Natural killer cell (primary cell): ENCODE measurements at regions not wholly inside any gene's neighbourhood (a gene's known extent, or its start where the extent isn't known, plus 50 kb on each side); places are given as distances from the start of the nearest gene placed in this dataset.

Source experiments
- ATAC-seq, 3 donors: fragments of 150-1000 bp in 2 of 3; fragments of 200-7000 bp in 1 of 3; cut with Tn5 transposase; 1 replicate in 1 of 3; 2 replicates in 2 of 3; pipeline ENCODE4 v1.10.0; 2021; ENCODE audit warnings: mild to moderate bottlenecking in 2 of 3, moderate library complexity in 2 of 3
- DNase-seq, 2 donors: peaks; one replicate each; pipeline versions ENCODE4 v3.0.0 to v3.0.0-alpha.2; 2013 to 2021; ENCODE audit warnings: mixed read lengths in 1 of 2
- H3K27ac ChIP-seq: one replicate; pipeline ENCODE4 v1.5.1; 2013; ENCODE audit warnings: mild to moderate bottlenecking, low read length
- H3K27me3 ChIP-seq: one replicate; pipeline ENCODE4 v1.6.1; 2013; ENCODE audit warnings: low read length; ENCODE audit not compliant: control insufficient read depth, insufficient read depth
- H3K36me3 ChIP-seq: one replicate; pipeline ENCODE4 v1.6.1; 2013; ENCODE audit warnings: low read length; ENCODE audit not compliant: control insufficient read depth, insufficient read depth
- H3K4me1 ChIP-seq: one replicate; pipeline ENCODE4 v1.6.1; 2013; ENCODE audit warnings: low read length; ENCODE audit not compliant: control insufficient read depth, insufficient read depth
- H3K4me3 ChIP-seq: one replicate; pipeline ENCODE4 v1.5.1; 2013; ENCODE audit warnings: low read length
- H3K9me3 ChIP-seq: one replicate; pipeline ENCODE4 v1.6.1; 2013; ENCODE audit warnings: low read length; ENCODE audit not compliant: control insufficient read depth, insufficient read depth
- H3K27ac Mint-ChIP-seq, 2 donors: one replicate each; pipeline ENCODE4 v1.8.0; 2022; ENCODE audit warnings: mild to moderate bottlenecking in 2 of 2, mixed read lengths in 2 of 2, moderate library complexity in 1 of 2
- H3K27me3 Mint-ChIP-seq, 2 donors: one replicate each; pipeline ENCODE4 v1.8.0; 2022; ENCODE audit warnings: low read depth in 2 of 2, mixed read lengths in 2 of 2
- H3K36me3 Mint-ChIP-seq: one replicate; pipeline ENCODE4 v1.8.0; 2022; ENCODE audit warnings: mixed read lengths
- H3K4me1 Mint-ChIP-seq, 2 donors: one replicate each; pipeline ENCODE4 v1.8.0; 2022; ENCODE audit warnings: mixed read lengths in 2 of 2
- H3K4me3 Mint-ChIP-seq: one replicate; pipeline ENCODE4 v1.8.0; 2022; ENCODE audit warnings: mild to moderate bottlenecking, moderate library complexity, mixed read lengths
- H3K9me3 Mint-ChIP-seq, 2 donors: one replicate each; pipeline ENCODE4 v1.8.0; 2022; ENCODE audit warnings: mixed read lengths in 2 of 2
- CTCF ChIP-seq: fragments of 200-600 bp; IDR thresholded peaks from one replicate; pipeline ENCODE4 v1.8.0; 2022; ENCODE audit warnings: antibody characterized with exemption
- WGBS: methylation state at CpG from one replicate; pipeline ENCODE4 v1.1.7; 2013; ENCODE audit warnings: missing lambda C conversion rate; ENCODE audit not compliant: insufficient coverage; 5-methylcytosine and 5-hydroxymethylcytosine counted together
- intact Hi-C: fragments of 100-400 bp; cut with micrococcal nuclease; formaldehyde crosslinking; loops from one replicate; pipeline ENCODE4 v1.14.2; 2022

DNA sequence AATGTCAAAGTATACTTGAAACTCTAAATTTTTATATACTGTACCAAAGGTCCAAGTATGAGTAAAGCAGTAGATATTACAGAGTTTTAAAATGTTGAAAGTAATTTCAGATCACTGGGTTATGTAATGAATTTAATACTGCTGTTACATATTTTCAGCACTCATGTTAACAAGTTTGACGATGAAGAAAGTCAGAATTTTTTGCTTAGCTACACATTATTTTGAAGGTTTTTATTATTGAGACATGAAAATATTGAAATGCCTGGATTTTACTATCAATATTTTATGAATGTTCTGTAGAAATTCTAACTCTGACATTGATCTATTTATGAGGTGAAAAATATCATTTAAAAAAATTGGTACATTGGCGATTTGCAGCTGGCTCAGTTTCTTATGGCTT lies 1030.3 kb downstream of the FSCB start:
- WGBS: 100% methylated on average over 1 of the region's 2 CpGs
- Histone ChIP-seq H3K9me3 (no peaks in the 10 kb centered on the region), H3K27ac (no peak overlapping the region), H3K4me3 (no peak overlapping the region), H3K4me1 (no peaks in the 10 kb centered on the region), H3K36me3 (no peaks in the 10 kb centered on the region), H3K27me3 (no peaks in the 10 kb centered on the region)
- Mint-ChIP-seq H3K4me3 (no peak overlapping the region), H3K27ac (no peak overlapping the region), H3K27me3 (no peaks in the 10 kb centered on the region), H3K4me1 (no peaks in the 10 kb centered on the region), H3K36me3 (no peaks in the 10 kb centered on the region), H3K9me3 (peaks cover 9 to 14% of the 10 kb centered on the region in 2 donors)
- TF ChIP-seq CTCF: no peak
- no peak for DNase-seq
- ATAC-seq: no peak
- intact Hi-C loops: no loop called here

GRCh38 chr14:43475757-43476156 lies 1031.3 kb downstream of the FSCB start:
- no peak overlapping the region for H3K27ac Mint-ChIP-seq
- ATAC-seq (no peak), DNase-seq (no peak)
- no peaks in the 10 kb centered on the region for H3K27me3 ChIP-seq
- intact Hi-C loops: no loop called here
- TF ChIP-seq CTCF: no peak
- no peak overlapping the region for H3K4me3 ChIP-seq
- no peak overlapping the region for H3K4me3 Mint-ChIP-seq
- H3K4me1 ChIP-seq: no peaks in the 10 kb centered on the region
- H3K27ac ChIP-seq: no peak overlapping the region
- H3K4me1 Mint-ChIP-seq: no peaks in the 10 kb centered on the region
- no peaks in the 10 kb centered on the region for H3K36me3 Mint-ChIP-seq
- H3K27me3 Mint-ChIP-seq: no peaks in the 10 kb centered on the region
- no peaks in the 10 kb centered on the region for H3K36me3 ChIP-seq
- H3K9me3 Mint-ChIP-seq: peaks cover 12 to 17% of the 10 kb centered on the region in 2 donors
- H3K9me3 ChIP-seq: no peaks in the 10 kb centered on the region

DNA sequence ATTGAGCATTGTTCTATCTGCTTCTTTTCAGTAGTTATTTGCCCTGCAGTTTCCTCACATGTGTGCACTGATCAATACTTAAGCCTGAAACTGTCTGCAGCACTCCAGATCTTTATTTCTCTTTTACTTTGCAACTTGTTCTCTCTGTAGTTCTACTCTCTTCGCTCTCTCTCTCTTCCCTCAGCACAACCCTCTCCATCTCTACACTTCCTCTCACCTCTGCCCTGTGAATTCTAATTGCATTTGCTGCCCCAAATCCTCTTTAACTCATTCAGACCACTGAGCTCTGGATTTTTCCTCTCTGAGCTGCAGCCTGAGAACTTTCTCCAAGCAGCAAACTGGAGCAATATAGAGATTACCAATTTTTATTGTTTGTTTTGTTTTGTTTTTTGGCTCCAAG lies 1035.5 kb downstream of the FSCB start:
- no peak for TF ChIP-seq CTCF
- no peaks in the 10 kb centered on the region for H3K4me1 Mint-ChIP-seq
- no peaks in the 10 kb centered on the region for H3K27me3 ChIP-seq
- no peaks in the 10 kb centered on the region for H3K36me3 ChIP-seq
- no peaks in the 10 kb centered on the region for H3K27me3 Mint-ChIP-seq
- H3K4me3 ChIP-seq: no peak overlapping the region
- no peak overlapping the region for H3K4me3 Mint-ChIP-seq
- no peak overlapping the region for H3K27ac Mint-ChIP-seq
- no peaks in the 10 kb centered on the region for H3K4me1 ChIP-seq
- DNase-seq: no peak
- intact Hi-C loops: no loop called here
- no peak overlapping the region for H3K27ac ChIP-seq
- H3K36me3 Mint-ChIP-seq: peaks cover 5% of the 10 kb centered on the region
- WGBS: 89% methylated on average over 1 of the region's 1 CpG
- peaks cover 11 to 21% of the 10 kb centered on the region in 2 donors for H3K9me3 Mint-ChIP-seq
- ATAC-seq: no peak
- no peaks in the 10 kb centered on the region for H3K9me3 ChIP-seq

DNA sequence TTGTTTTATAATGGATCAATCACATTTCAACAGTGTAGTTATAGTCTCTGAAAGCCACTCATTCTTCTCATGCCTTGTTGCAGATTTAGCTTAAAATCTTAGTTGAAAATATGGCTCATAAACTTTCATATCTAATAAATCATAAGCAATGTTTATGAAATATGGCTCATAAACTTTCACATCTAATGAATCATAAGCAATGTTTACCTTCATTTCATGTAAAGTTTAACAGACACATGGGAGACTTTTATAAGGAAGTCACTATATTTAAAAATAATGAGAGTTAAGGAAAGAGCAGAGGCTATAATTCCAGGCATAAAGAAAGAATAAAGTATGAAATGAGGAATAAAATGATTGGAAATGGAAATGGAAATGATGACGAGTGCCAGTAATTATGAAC lies 1042.1 kb downstream of the FSCB start:
- Histone ChIP-seq H3K4me1 (no peaks in the 10 kb centered on the region), H3K27me3 (no peaks in the 10 kb centered on the region), H3K9me3 (no peaks in the 10 kb centered on the region), H3K27ac (no peak overlapping the region), H3K36me3 (no peaks in the 10 kb centered on the region), H3K4me3 (no peak overlapping the region)
- no peak overlapping the region for H3K4me3 Mint-ChIP-seq
- H3K27ac Mint-ChIP-seq: no peak overlapping the region
- WGBS: no CpG with 5 or more reads among the region's 1 CpG
- ATAC-seq (no peak), DNase-seq (no peak)
- TF ChIP-seq CTCF: no peak
- no peaks in the 10 kb centered on the region for H3K27me3 Mint-ChIP-seq
- H3K4me1 Mint-ChIP-seq: no peaks in the 10 kb centered on the region
- intact Hi-C loops: no loop called here
- peaks cover 7% of the 10 kb centered on the region for H3K36me3 Mint-ChIP-seq
- H3K9me3 Mint-ChIP-seq: peaks cover 10 to 17% of the 10 kb centered on the region in 2 donors
